AG04450 (cell line): ENCODE measurements at regions not wholly inside any gene's neighbourhood (a gene's known extent, or its start where the extent isn't known, plus 50 kb on each side); places are given as distances from the start of the nearest gene placed in this dataset.

ENCODE experiments used
- CTCF ChIA-PET: fragments of 300-600, 350-600 bp; formaldehyde crosslinking; extraction: SDS; loops from one replicate; lab custom pipeline; 2022; ENCODE audit warnings: antibody characterized with exemption, inconsistent platforms; lab: Charles Lee
- POLR2A ChIA-PET: fragments of 350-600 bp; formaldehyde crosslinking; extraction: SDS; loops from one replicate; lab custom pipeline; 2021; ENCODE audit warnings: antibody characterized with exemption, inconsistent platforms; lab: Yijun Ruan, JAX
- DNase-seq: peaks from one replicate; pipeline ENCODE4 v3.0.0-alpha.2; 2011; ENCODE audit warnings: low read depth, low spot score
- H3K27ac ChIP-seq: one replicate; pipeline ENCODE4 v1.5.1; 2012; ENCODE audit warnings: low read depth, low read length, control low read depth
- H3K27me3 ChIP-seq: one replicate; pipeline ENCODE4 v1.6.0; 2012; ENCODE audit warnings: low read length; ENCODE audit not compliant: control insufficient read depth, insufficient read depth
- H3K4me3 ChIP-seq: 2 replicates; pipeline ENCODE4 v1.5.1; 2011; ENCODE audit warnings: mild to moderate bottlenecking, low read depth, low read length, control low read depth
- H3K9me3 ChIP-seq: 2 replicates; pipeline ENCODE4 v1.5.1; 2012; ENCODE audit warnings: low read length; ENCODE audit not compliant: control insufficient read depth, insufficient read depth
- CTCF ChIP-seq: IDR thresholded peaks from 2 replicates; pipeline ENCODE4 v1.5.1; 2011; ENCODE audit warnings: low read depth, low read length, control low read depth, inconsistent platforms

GRCh38 chrX:37904833-37905232, 57.5 kb upstream of the DYNLT3 start:
- Histone ChIP-seq H3K4me3 (no peak overlapping the region), H3K9me3 (no peaks in the 10 kb centered on the region), H3K27me3 (no peaks in the 10 kb centered on the region), H3K27ac (no peak overlapping the region)
- TF ChIP-seq CTCF, result no peak
- no peak for DNase-seq
- ChIA-PET CTCF (interaction anchor here (0.6 to 1.8 kb wide), 6 partner anchors 26 to 270 kb away, joined by 3 to 11 read pairs (median 4); no protein-coding TSS in a partner anchor), POLR2A (no interaction called here)

- TF ChIP-seq CTCF, result peak; percentile 33
- Histone ChIP-seq H3K27me3 (no peaks in the 10 kb centered on the region), H3K4me3 (peak overlapping the region; percentile 54), H3K9me3 (no peaks in the 10 kb centered on the region), H3K27ac (no peak overlapping the region)
- no peak for DNase-seq
- ChIA-PET CTCF (interaction anchor here (0.6 to 1.8 kb wide), 5 partner anchors 26 to 269 kb away, joined by 3 to 11 read pairs (median 3); no protein-coding TSS in a partner anchor), POLR2A (no interaction called here)
Measured at GRCh38 chrX:37905436-37906147, 58.2 kb upstream of the DYNLT3 start.

- TF ChIP-seq CTCF, result no peak
- Histone ChIP-seq H3K27ac (peak overlapping the region; percentile 31), H3K4me3 (peak overlapping the region; percentile 54), H3K27me3 (no peaks in the 10 kb centered on the region), H3K9me3 (no peaks in the 10 kb centered on the region)
- POLR2A ChIA-PET, result no interaction called here
- CTCF ChIA-PET, result interaction anchor here (1.2 to 1.8 kb wide), 2 partner anchors 161 to 268 kb away, joined by 3 to 11 read pairs; no protein-coding TSS in a partner anchor
- DNase-seq, result no peak
Measured at GRCh38 chrX:37906357-37906756, 59.0 kb upstream of the DYNLT3 start.

GRCh38 chrX:37910186-37910585, 62.8 kb upstream of the DYNLT3 start:
- Histone ChIP-seq H3K27me3 (no peaks in the 10 kb centered on the region), H3K9me3 (no peaks in the 10 kb centered on the region), H3K27ac (no peak overlapping the region), H3K4me3 (no peak overlapping the region)
- DNase-seq, result no peak
- ChIA-PET CTCF (interaction anchor here (1.3 kb wide), 1 partner anchor 16 kb away, joined by 5 read pairs; no protein-coding TSS in a partner anchor), POLR2A (no interaction called here)
- TF ChIP-seq CTCF, result no peak

- Histone ChIP-seq H3K27me3 (no peaks in the 10 kb centered on the region), H3K27ac (no peak overlapping the region), H3K4me3 (no peak overlapping the region), H3K9me3 (no peaks in the 10 kb centered on the region)
- no peak for DNase-seq
- POLR2A ChIA-PET, result no interaction called here
- CTCF ChIA-PET, result interaction anchor here (1.1 to 2.6 kb wide), 4 partner anchors 14 to 253 kb away, joined by 3 to 9 read pairs (median 6); no protein-coding TSS in a partner anchor
- TF ChIP-seq CTCF, result no peak
Measured at GRCh38 chrX:37912304-37912703, 64.9 kb upstream of the DYNLT3 start.
